GM21367 (cell line): ENCODE measurements at regions not wholly inside any gene's neighbourhood (a gene's known extent, or its start where the extent isn't known, plus 50 kb on each side); places are given as distances from the start of the nearest gene placed in this dataset.

ENCODE experiments used
- ATAC-seq: cut with Tn5 transposase; IDR thresholded peaks from one replicate; pipeline ENCODE4 v1.9.1; 2021; ENCODE audit not compliant: unreplicated experiment

DNA sequence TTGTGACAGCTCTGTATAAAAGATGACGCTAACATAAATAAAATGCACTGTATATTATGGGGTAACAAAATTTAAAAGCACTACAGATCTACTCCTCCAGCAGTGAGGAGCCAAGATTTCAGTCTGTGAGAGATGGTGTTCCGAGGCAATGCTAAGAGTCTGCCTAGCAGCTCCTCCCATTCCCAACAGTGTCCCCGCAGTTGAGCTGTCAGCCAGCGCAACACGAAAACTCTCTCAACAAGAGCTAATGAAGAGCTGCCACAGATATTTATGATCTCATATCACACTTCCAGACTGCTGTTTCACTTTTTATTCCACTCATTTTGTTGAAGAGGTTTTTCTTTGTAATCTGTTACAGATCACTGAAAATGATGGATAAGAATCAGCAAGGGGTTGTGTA is 53.9 kb upstream of the ESRRG start:
- no peak for ATAC-seq
